HEK293 (cell line): ENCODE measurements at regions not wholly inside any gene's neighbourhood (a gene's known extent, or its start where the extent isn't known, plus 50 kb on each side); places are given as distances from the start of the nearest gene placed in this dataset.

Experiments used
- CTCF ChIA-PET: fragments of 350-600 bp; formaldehyde crosslinking; extraction: SDS; loops from one replicate; lab custom pipeline; 2021; ENCODE audit warnings: antibody characterized with exemption; lab: Yijun Ruan, JAX
- POLR2A ChIA-PET: fragments of 300-600 bp; formaldehyde crosslinking; extraction: SDS; loops from one replicate; lab custom pipeline; 2020; ENCODE audit warnings: antibody characterized with exemption, inconsistent platforms; lab: Yijun Ruan, JAX
- H3K27ac ChIP-seq: fragments of 200-500 bp; sonication (Bioruptor generic); 2 replicates; pipeline ENCODE4 v1.5.1; 2014; ENCODE audit warnings: low read depth, low read length, control low read depth, inconsistent platforms; ENCODE audit errors: extremely low read depth
- H3K36me3 ChIP-seq, 2 experiments: fragments of 200-500 bp in 1 of 2; sonication (Bioruptor generic) in 1 of 2; 1 replicate in 1 of 2; 2 replicates in 1 of 2; pipeline ENCODE4 v1.5.1; 2014 to 2017; ENCODE audit warnings: inconsistent platforms in 2 of 2, low read length in 2 of 2; ENCODE audit not compliant: control insufficient read depth in 2 of 2, insufficient read depth in 1 of 2
- H3K4me1 ChIP-seq: fragments of 200-500 bp; sonication (Bioruptor generic); 2 replicates; pipeline ENCODE4 v1.5.1; 2014; ENCODE audit warnings: mild to moderate bottlenecking, low read length, inconsistent platforms; ENCODE audit not compliant: control insufficient read depth, insufficient read depth
- H3K4me3 ChIP-seq: 2 replicates; pipeline ENCODE4 v1.5.1; 2011; ENCODE audit warnings: low read depth, mild to moderate bottlenecking, control low read depth, low read length, moderate library complexity
- H3K9me3 ChIP-seq: fragments of 200-500 bp; sonication (Bioruptor generic); 2 replicates; pipeline ENCODE4 v1.5.1; 2014; ENCODE audit warnings: low read depth, low read length, inconsistent platforms; ENCODE audit not compliant: control insufficient read depth, insufficient read depth
- AEBP2 ChIP-seq: fragments of 450-650 bp; formaldehyde crosslinking; IDR thresholded peaks from 2 replicates; pipeline ENCODE4 v1.5.1; 2016; ENCODE audit warnings: missing biosample characterization, missing genetic modification characterization, borderline replicate concordance
- GLIS1 ChIP-seq: fragments of 450-650 bp; formaldehyde crosslinking; IDR thresholded peaks from 2 replicates; pipeline ENCODE4 v1.5.1; 2016; ENCODE audit warnings: missing biosample characterization, missing genetic modification characterization
- INSM2 ChIP-seq: fragments of 450-650 bp; formaldehyde crosslinking; IDR thresholded peaks from 2 replicates; pipeline ENCODE4 v1.5.1; 2016; ENCODE audit warnings: missing biosample characterization, missing genetic modification characterization
- PATZ1 ChIP-seq: fragments of 450-650 bp; formaldehyde crosslinking; IDR thresholded peaks from 2 replicates; pipeline ENCODE4 v1.5.1; 2016; ENCODE audit warnings: missing biosample characterization, missing genetic modification characterization
- SCRT1 ChIP-seq: fragments of 450-650 bp; formaldehyde crosslinking; IDR thresholded peaks from 2 replicates; pipeline ENCODE4 v1.5.1; 2016; ENCODE audit warnings: missing biosample characterization, missing genetic modification characterization, borderline replicate concordance
- SCRT2 ChIP-seq: fragments of 450-650 bp; formaldehyde crosslinking; IDR thresholded peaks from 2 replicates; pipeline ENCODE4 v1.5.1; 2016; ENCODE audit warnings: missing biosample characterization, missing genetic modification characterization
- YY1 ChIP-seq: fragments of 450-650 bp; formaldehyde crosslinking; IDR thresholded peaks from 2 replicates; pipeline ENCODE4 v1.5.1; 2018; ENCODE audit warnings: missing biosample characterization, missing genetic modification characterization
- ZBTB48 ChIP-seq: fragments of 450-650 bp; formaldehyde crosslinking; IDR thresholded peaks from 2 replicates; pipeline ENCODE4 v1.5.1; 2016; ENCODE audit warnings: missing biosample characterization, missing genetic modification characterization
- ZFP41 ChIP-seq: fragments of 450-650 bp; formaldehyde crosslinking; IDR thresholded peaks from 2 replicates; pipeline ENCODE4 v1.5.1; 2016; ENCODE audit warnings: missing biosample characterization, missing genetic modification characterization, borderline replicate concordance
- ZFP69B ChIP-seq: fragments of 450-650 bp; formaldehyde crosslinking; IDR thresholded peaks from 2 replicates; pipeline ENCODE4 v1.5.1; 2016; ENCODE audit warnings: missing biosample characterization, missing genetic modification characterization
- ZNF138 ChIP-seq: fragments of 450-650 bp; formaldehyde crosslinking; IDR thresholded peaks from 2 replicates; pipeline ENCODE4 v1.5.1; 2016; ENCODE audit warnings: missing biosample characterization, missing genetic modification characterization, borderline replicate concordance
- ZNF140 ChIP-seq: fragments of 450-650 bp; formaldehyde crosslinking; IDR thresholded peaks from 2 replicates; pipeline ENCODE4 v1.5.1; 2016; ENCODE audit warnings: missing biosample characterization, missing genetic modification characterization
- ZNF184 ChIP-seq: fragments of 450-650 bp; IDR thresholded peaks from 2 replicates; pipeline ENCODE4 v1.5.1; 2018; ENCODE audit warnings: missing biosample characterization, mild to moderate bottlenecking, missing genetic modification characterization
- ZNF341 ChIP-seq: fragments of 450-650 bp; formaldehyde crosslinking; IDR thresholded peaks from 2 replicates; pipeline ENCODE4; 2016; ENCODE audit warnings: low read depth, missing biosample characterization, missing genetic modification characterization
- ZNF571 ChIP-seq: fragments of 450-650 bp; formaldehyde crosslinking; IDR thresholded peaks from 2 replicates; pipeline ENCODE4 v1.5.0; 2017; ENCODE audit warnings: missing biosample characterization, missing genetic modification characterization
- ZNF600 ChIP-seq: fragments of 450-650 bp; formaldehyde crosslinking; IDR thresholded peaks from 2 replicates; pipeline ENCODE4 v1.5.1; 2016; ENCODE audit warnings: missing biosample characterization, missing genetic modification characterization
- ZNF626 ChIP-seq: fragments of 450-650 bp; sonication (Bioruptor Pico); formaldehyde crosslinking; IDR thresholded peaks from 2 replicates; pipeline ENCODE4 v1.5.1; 2018; ENCODE audit warnings: missing biosample characterization, missing genetic modification characterization, inconsistent platforms
- ZNF768 ChIP-seq: fragments of 450-650 bp; formaldehyde crosslinking; IDR thresholded peaks from 2 replicates; pipeline ENCODE4 v1.5.1; 2018; ENCODE audit warnings: missing biosample characterization, mild to moderate bottlenecking, missing genetic modification characterization

- Histone ChIP-seq H3K27ac (no peak overlapping the region), H3K4me1 (peaks cover 23% of the 10 kb centered on the region), H3K36me3 (no peaks in the 10 kb centered on the region), H3K9me3 (no peaks in the 10 kb centered on the region), H3K4me3 (no peak overlapping the region)
- TF ChIP-seq ZNF138 (tag by site-specific recombination) (no peak), ZNF626 (no peak), ZNF341 (no peak), ZNF140 (no peak), ZFP69B (tag by site-specific recombination) (no peak), ZNF571 (tag by site-specific recombination) (no peak), INSM2 (no peak), YY1 (tag by site-specific recombination) (no peak), ZFP41 (tag by site-specific recombination) (no peak)
- POLR2A ChIA-PET = no interaction called here
- CTCF ChIA-PET = interaction anchor here (0.6 kb wide), 1 partner anchor 386 kb away, joined by 3 read pairs; no protein-coding TSS in a partner anchor
Observed at GRCh38 chr3:72408983-72409779, 439.1 kb downstream of the SHQ1 start.

- ChIA-PET CTCF (interaction anchor here (0.6 kb wide), 1 partner anchor 16 kb away, joined by 3 read pairs; no protein-coding TSS in a partner anchor), POLR2A (no interaction called here)
- TF ChIP-seq GLIS1 (tag by site-specific recombination) (no peak), SCRT1 (tag by site-specific recombination) (peak; percentile 36; the same call in 1 of the 2 replicates), SCRT2 (tag by site-specific recombination) (peak; percentile 77)
- Histone ChIP-seq H3K4me3 (no peak overlapping the region), H3K27ac (no peak overlapping the region), H3K36me3 (no peaks in the 10 kb centered on the region), H3K9me3 (no peaks in the 10 kb centered on the region), H3K4me1 (peaks cover 20% of the 10 kb centered on the region)
Observed at GRCh38 chr3:72407766-72408165, 440.5 kb downstream of the SHQ1 start.

- no peaks in the 10 kb centered on the region for H3K9me3 ChIP-seq
- peaks cover 12% of the 10 kb centered on the region for H3K4me1 ChIP-seq
- ChIA-PET POLR2A (no interaction called here), CTCF (interaction anchor here (0.7 to 0.8 kb wide), 2 partner anchors 480 to 530 kb away, joined by 3 to 4 read pairs; no protein-coding TSS in a partner anchor)
- TF ChIP-seq ZBTB48 (tag by site-specific recombination) = 0 out of 2 replicates have a peak, but pooled peaks have one; percentile 17
- TF ChIP-seq ZNF768 (tag by site-specific recombination) = no peak
- TF ChIP-seq ZNF140 = no peak
- 0 out of 2 replicates have a peak, but pooled peaks have one; percentile 43 for TF ChIP-seq ZNF600 (tag by site-specific recombination)
- TF ChIP-seq ZNF184 = no peak
- H3K4me3 ChIP-seq = no peak overlapping the region
- no peak overlapping the region for H3K27ac ChIP-seq
- no peaks in the 10 kb centered on the region for H3K36me3 ChIP-seq
Observed at GRCh38 chr3:72405943-72406566, 442.2 kb downstream of the SHQ1 start.

GRCh38 chr3:72401005-72401545 is 447.2 kb downstream of the SHQ1 start:
- Histone ChIP-seq H3K27ac (no peak overlapping the region), H3K4me1 (peaks cover 3% of the 10 kb centered on the region; the same call in 1 of the 2 replicates), H3K9me3 (no peaks in the 10 kb centered on the region), H3K36me3 (no peaks in the 10 kb centered on the region), H3K4me3 (no peak overlapping the region)
- TF ChIP-seq AEBP2 (tag by site-specific recombination) (no peak), PATZ1 (tag by site-specific recombination) (no peak)
- POLR2A ChIA-PET = no interaction called here
- CTCF ChIA-PET = no interaction called here
